Inflammatory macrophage treated with lipopolysaccharide for 1 hour (primary cell): ENCODE measurements at regions not wholly inside any gene's neighbourhood (a gene's known extent, or its start where the extent isn't known, plus 50 kb on each side); places are given as distances from the start of the nearest gene placed in this dataset.

ENCODE experiments used
- DNase-seq, 2 donors: peaks; one replicate each; pipeline ENCODE4 v3.0.0-alpha.2; 2020 to 2022

DNA sequence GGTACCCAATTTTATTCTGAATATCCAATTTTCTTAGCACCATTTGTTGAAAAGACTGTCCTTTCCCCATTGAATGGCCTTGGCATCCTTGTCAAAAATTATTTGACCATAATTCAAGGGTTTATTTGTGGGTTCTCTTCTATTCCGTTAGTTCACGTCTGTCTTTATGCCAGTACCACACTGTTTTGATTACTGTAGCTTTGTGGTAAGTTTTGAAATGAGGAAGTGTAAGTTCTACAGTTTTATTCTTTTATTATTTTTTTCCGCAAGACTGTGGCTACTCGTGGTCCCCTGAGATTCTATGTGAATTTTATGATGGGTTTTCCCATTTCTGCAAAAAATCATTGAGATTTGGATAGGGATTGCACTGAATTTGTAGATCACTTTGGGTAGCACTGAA lies 402.6 kb downstream of the PLK2 start:
- no peak for DNase-seq

DNA sequence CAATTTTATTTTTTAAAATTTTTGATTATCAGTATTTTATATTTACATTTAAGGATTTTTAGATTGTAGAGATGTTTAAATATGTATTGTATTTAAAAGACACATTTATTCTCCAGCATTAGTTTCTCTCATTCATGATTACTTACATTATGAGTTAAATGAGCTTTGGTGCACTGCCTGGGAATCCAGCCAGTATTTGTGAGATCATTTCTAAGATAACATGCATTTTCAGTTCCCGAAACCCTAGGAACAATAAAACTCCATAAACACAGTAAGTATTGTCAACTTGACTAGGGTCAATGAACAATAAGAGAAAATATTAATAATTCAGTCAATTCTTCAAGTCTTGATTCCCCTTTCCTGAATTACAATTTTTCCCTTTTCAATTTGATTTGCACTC lies 403.3 kb downstream of the PLK2 start:
- DNase-seq, result no peak

DNA sequence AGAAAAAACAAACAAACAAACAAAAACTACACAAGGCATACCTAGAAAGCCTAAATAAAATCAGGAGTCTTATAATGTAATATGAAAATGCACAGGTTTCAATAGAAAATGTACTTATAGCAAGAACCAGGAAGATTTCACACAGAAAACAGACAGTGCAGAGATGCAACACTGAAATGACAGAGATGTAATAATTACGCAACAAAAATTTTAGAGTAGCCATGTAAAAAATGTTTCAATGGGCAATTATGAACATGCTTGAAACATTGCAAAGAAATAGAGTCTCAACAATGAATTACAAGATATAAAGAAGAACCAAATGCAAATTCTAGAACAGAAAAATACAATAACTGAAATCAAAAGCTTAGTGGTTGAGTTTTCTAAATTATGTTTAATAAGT lies 405.9 kb downstream of the PLK2 start:
- DNase-seq, result no peak

DNA sequence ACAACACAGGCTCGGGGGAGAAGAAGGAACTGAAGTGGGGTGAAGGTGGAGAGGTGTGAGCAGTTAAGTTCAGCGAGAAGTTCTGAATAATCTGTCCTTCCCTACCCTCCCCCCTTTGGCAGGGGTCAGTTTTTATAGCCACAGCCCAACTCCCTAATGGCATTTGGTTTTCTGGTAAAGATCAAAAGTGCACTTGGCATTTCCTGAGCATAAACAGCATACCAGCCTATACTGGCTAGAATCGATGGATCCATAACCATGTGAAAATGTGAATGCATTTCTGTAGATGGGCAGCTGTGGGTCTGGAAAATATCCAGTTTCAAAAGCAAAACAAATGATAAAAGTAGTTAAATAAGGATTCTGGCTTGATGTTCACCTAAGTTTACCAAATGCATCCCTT lies 410.9 kb downstream of the PLK2 start:
- no peak for DNase-seq

DNA sequence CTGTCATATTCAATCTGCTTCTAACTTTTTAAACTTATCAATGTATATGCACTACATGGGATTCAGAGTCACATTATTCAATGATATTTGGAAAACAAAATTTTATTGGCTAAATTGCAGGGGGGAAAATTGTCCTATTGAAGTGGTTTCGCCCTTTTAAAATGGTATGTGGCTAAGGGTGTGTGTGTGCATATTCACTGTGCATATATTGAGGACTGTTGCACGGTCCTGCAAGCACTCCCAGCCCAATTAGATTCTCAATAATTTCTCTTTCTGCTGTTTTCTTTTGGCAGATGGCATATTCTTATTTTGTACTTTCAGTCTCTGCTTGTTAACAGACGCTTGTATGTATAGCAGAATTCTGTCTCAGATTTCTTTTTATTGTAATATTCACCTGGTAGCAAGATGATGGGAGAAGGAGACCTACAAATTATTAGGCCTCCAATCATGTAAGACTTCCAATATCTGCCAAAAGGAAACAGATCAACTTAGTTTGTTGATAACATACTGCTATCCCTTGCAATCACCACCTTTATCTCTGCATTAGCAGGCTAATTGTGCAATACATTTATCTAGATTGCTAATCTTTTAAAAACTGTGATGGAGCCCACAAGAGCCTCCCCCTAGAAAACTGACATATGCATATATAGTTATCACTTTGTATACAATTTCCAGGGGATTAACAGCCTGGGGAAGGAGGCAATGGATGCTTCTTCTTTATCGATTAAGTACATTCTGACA lies 411.5 kb downstream of the PLK2 start:
- DNase-seq, result no peak

DNA sequence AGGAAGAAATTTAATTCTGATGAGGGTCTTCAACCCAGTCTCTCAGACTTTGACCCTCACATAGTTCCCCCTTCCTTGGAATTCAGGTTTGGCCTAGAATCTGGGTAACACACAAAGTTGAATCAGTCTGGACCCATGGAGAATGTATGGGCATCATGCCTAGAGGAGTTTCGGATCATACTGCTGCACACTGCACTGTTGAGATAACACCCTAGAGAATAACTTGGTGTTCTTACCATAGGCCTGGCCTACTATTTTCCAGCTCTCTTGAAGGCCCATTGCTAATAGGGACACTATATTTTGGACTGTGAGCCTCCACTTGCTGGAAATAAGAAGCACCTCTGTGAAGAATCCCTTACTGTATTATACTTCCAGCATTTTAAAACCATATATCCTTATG lies 413.5 kb downstream of the PLK2 start:
- DNase-seq, result no peak

DNA sequence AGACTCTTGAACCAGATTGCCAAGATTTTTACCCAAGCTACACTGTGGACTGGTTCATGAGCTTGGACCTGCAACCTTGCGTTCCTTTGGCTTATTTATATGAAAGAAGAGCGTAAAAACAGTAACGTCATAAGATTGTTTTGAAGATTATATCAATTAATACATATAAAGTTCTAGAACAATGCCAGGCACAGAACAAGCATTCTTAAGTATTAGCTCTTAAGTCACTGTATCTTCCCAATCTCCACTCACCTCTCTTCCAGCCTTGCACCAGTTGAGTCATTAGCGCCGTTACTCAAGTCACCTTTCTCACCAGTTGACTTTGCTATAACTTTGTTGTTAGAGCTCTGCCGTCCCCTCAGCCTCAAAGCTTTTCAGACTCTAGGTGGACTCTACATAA lies 415.7 kb downstream of the PLK2 start:
- DNase-seq, result no peak

DNA sequence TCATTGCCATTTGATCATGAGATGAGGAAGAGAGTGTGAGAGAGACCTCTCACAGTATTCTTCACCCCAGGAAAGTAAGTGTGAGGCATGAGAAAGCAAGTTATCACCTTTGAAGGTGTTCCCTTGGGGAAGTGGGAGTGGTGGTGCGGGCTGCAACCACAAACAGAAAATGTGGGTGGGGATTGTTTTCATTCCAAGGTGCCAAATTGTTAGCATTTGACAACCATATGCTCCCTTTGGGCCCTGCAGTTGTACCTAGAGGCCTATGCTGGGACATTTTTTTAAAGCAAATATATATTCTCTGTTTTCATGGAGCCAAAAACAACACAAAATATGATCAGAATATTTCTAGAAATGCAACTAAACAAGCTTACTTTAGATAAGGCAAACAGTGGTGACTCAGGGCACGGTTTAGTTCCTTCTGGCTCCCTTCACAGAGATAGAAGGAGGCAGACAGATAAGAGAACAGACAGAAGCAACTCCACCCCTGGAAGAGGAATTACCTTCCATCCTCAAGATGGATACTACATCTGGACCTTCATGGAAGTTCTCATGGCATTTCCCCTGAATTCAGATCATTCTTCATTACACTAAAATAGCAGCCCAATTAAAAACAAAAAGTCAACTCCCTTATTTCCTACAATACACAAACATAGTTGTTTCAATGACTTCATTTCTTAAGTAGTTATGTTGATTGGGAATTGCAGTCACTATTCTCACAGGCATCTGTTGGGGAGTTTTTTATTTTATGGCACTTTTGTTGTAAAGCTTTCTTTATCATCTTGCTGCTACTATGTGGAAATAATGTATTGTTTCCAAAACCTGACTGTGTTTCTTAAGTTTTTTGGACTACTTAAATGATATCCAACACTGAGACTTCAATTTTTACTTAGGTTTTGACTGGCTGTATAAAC lies 416.6 kb downstream of the PLK2 start:
- DNase-seq, result no peak

DNA sequence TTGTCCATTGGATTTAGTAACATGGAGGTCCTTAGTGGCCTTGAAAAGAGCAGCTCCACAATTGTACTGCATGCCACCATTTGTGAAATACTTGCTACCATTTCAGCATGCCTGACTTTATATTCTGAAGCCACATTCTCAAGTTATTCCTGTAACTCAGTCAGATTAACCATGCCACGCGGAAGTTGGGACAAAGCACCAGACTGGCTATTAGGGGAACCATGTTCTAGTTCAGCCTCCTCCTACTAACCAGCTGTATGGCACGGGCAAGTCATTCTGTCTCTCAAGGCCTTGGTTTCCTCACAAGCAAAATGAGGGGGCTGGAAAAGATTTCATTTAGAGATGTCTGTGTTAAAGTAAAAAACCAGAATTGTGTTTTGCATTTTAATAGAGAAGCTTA lies 418.0 kb downstream of the PLK2 start:
- no peak for DNase-seq

DNA sequence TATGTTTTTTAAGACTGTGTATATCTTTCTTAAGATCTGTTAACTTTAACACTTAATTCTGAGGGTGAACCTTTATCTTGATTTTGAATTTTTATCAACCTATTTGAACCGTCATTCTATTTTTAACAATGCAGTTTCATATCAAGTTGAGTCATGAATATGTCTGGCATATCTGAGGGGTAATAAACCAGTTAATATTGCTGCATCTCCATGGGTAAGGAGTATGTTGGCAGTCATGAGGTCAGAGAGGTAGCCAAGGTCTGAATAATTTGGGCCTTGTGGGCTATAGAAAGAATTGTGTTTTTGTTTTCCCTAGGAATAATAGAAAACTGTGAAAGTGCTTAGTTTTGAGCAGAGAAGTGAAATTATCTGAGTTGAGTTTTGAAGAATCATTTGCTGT lies 419.0 kb downstream of the PLK2 start:
- DNase-seq, result no peak

DNA sequence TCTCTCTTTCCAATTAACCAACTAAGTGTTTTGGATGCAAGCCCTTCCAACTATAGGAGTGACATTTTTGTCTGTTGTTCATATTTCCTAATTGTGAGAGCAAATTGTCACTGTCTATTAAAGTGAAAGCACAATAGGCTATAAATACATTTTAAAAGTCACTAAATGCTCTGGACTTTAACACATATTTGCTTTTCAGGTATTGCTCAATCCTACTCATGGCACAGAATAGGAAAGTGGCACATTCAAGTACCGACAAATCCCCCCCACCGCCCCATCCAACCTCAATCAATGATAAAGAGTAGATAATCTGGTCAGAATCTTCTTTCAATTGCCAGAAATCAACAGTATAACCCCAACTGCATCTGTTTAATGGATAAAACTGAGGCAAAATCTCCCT lies 419.8 kb downstream of the PLK2 start:
- no peak for DNase-seq

DNA sequence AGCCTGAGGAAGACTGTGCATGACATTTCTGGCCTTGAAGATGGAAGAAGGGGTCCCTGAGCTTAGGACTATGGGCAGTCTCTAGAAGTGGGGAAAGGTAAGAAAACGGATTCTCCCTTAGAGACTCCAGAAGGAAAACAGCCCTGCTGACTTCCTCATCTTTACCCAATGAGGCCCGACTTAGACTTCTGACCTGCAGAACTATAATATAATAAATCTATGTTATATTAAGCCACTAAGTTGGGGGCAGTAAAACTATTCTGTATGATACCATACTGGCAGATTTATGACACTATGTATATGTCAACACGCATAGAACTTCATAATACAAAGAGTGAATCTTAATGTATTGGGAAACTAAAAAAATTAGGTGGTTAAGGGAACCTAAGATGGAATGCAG lies 422.0 kb downstream of the PLK2 start:
- DNase-seq, result no peak

DNA sequence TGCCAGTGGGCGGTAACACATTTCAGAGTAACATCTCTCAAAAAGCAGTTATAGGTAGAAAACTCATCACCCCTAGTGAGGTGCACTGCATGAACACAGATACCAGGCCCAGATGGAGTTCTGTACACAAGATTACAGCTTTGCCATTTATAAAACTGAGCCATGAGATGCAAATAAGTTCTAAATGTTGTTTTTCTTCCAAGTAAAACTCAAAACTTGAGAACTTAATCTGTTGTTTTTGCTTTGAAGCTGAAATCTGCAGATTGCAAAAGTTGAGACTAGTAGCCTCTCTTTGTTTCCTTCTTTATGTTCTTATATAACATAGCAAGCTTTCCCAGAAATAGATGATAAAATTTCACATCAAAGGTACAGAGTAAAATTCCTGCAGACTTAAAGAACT lies 434.1 kb downstream of the PLK2 start:
- no peak for DNase-seq

DNA sequence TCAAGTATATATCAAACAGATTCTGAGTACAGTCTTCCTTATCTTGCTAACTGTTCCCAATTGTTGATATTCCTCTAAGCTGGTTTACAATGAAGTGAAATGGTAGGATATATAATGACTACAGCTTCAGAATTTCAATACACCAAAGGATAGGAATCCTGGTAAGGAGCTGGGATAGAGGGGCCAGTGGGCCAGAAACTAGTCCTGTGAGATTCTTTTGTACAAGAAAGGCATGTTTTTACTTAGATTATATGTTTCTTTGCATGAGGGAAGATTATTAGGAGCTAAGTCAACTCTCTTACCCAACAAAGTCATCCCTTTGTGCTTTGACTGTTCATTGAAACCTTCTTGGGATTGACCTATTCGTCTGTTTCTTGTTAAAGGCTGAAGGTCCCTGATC lies 435.7 kb downstream of the PLK2 start:
- DNase-seq, result no peak

DNA sequence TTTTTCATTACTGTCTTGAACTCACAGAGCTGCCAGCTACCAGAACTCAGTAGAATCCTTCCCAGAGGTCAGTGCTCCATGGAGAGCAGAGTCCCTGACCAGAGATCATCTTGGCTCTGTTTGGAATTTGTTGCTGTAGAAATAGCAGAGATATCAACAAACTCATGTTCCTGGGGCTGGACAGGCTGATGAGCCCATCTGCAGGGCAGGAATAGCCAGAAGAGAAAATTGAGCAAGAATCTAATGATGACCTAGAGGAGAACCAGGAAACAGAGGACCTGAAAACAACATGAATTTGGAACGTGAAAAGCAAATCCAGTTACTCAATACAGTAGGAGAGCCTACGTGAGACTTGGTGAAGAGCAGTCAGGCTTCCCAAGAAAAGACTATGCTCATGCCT lies 437.8 kb downstream of the PLK2 start:
- no peak for DNase-seq

DNA sequence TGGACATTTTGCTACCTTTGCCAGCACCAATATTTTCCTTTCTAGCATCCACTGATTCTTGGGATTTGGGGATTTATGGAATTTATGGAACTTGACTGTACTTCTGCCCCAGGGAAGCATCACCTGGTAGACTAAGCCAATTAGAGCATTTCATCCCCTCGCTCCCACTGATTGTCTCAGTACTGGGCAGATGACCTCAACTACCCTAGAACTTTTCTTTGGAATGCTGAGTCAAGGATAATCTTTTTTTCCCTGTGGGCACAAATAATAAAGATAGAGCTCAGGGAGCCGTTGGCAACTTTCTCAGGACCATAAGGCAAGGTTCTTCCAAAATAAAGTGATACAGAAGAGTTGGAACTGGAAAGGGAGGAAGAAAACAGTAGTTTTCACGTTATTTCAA lies 438.4 kb downstream of the PLK2 start:
- DNase-seq, result no peak

DNA sequence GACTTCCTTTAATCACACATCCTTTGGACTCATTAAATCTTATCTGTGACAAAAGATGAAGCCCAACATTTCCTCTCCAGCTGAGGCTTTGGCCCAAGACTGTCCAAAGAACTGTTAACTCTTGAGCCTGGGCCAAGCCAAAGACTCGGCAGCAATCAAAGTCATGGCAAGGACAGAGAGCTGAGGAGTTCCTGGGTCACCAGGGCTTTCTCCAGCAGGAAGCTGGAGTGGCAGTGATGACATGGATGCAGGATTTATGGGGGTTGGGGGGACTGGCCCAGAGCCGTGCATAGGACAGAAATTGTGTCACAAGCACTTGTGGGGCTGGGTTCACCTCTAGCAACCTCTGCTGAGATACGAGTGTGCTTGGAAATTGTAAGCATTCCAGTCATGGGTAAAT lies 440.3 kb downstream of the PLK2 start:
- DNase-seq, result no peak

DNA sequence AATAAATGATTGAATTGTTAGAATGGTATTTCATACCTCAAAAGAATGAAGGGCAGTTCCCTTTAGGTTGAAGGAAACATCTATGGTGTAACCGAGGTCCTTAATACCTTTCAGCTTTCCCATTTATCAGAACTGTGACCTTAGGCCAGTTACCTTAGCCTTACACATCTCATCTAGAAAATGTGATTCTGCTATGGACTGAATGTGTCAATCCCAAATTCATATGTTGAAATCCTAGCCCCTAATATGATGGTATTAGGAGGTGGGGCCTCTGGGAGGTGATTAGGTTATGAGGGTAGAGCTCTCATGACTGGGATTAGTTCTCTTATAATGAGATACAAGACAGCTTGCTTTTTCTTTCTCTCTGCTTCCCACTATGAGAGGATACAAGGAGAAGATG lies 441.9 kb downstream of the PLK2 start:
- no peak for DNase-seq

DNA sequence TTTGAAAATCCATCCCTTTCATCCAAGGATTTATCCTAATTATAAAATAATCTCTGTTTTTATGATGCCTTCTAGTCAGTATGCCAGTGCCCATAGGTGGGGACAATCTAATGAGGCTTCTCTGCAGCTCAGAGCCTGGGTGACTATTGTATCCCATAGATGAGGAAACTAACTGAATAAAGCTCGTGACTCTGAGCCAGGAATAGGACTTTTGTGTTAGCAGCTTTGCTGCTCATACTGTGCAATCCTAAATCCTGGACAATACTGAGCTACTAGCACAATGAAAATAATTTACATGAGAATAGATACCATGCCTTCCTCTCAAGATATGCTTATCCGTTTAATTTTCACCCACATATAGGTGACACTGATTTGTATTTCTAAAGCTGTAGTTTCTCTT lies 443.0 kb downstream of the PLK2 start:
- no peak for DNase-seq

DNA sequence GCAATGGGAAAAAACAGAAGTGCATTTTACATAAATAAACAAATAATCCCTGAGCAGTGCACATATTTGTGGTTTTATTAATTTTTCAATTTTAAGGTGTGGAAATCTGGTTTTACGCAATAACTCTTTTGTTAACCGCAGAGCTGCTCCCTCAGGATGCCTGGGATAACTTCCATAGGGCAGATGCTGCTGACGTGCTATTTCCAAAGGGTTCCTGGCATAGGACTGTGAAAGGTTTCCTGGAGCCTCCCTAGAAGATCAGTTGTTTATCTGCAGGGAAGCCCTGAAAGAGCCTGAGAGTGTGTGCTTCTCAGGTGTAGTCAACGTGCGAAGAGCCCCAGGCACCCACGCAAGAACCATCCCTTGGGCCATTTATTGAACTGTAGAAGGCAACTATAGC lies 443.5 kb downstream of the PLK2 start:
- DNase-seq, result no peak

DNA sequence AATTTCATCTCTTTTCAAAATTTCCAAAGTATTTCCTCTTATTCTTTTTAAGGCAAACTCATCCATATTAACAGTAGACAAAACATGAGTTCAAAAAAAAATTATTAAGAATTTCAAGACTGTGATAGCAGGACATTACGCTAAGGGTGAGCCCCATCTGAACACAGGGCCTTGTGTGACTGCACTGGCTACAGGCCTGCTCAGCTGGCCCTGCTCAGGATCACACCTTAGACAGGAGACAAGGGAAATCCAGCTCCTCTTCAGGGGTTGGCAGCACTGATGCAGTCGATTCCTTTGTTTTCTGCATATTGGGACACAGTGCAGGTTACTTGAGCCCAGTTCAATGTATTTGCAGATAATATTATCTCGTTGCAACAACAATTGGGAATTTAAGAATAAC lies 444.7 kb downstream of the PLK2 start:
- no peak for DNase-seq

DNA sequence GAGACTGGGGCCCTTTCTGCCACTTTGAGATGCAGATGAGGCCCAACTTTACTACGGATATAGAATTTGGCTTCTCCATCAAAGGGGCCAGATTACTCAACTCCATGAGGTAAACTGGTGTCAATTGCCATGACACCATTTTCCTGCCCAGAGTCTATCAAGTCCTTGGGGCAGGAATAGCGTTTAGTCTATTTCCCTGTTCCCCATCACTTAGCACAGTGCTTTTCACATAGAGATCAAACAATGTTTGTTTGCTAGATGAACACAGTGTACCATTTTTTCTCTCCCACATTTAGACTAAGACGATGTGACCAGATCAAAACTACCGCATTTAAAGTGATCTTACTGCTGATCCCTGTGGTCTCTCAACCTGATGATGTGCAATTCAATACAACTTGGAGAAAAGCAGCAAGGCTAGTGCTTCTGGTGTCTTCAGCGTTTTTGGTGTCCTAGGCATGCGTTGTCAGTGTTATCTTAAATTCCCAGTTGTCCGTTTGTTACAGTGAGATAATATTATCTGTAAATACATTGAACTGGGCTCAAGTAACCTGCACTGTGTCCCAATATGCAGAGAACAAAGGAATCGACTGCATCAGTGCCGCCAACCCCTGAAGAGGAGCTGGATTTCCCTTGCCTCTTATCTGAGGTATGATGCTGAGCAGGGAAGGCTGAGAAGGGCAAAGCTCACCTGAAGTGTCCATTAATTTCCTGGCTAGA lies 446.2 kb downstream of the PLK2 start:
- no peak for DNase-seq

DNA sequence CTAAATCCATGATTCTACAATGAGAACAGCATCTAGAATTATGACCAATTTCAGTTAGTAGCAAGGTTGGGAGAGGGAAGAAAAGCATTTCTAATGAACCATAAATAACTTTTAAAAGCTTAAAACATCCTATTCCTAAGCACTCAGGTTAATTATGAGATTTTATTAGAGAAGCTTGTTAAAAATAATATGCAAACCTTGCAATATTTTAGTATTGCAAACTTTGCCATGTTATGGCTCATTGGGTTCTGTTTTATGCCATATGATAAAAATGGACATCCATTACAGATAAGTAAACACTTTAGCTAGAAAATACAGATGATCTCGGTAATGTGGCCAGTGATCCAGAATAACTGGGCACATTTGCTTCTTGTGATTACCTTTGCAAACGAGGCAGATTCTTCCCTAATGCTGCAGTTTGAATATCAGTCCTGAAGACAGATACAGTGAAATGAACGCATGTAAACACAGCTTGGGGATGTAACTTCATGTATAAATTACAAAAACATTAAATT lies 447.0 kb downstream of the PLK2 start:
- no peak for DNase-seq

DNA sequence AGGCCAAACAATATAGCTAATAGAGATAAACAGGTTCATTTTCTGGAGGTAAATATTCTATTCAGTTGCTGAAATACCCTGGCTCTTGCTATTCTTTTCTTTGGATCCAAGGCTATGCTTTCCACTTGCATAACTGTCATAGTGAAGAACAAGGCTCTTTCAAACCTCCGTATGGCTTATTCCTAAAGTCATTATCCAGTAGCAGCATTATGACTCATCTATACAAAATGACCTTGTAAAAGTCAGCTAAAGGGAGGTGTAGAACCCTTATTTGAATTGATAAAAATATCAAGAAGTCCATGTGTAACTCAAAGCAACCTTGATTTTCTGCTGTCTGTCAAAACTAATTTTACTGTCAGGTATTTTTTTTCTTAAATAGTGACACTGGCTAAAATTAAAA lies 447.8 kb downstream of the PLK2 start:
- no peak for DNase-seq
